Right atrium auricular region (tissue), 2 donors: ENCODE measurements at regions not wholly inside any gene's neighbourhood (a gene's known extent, or its start where the extent isn't known, plus 50 kb on each side); places are given as distances from the start of the nearest gene placed in this dataset.
"Not testable (repeated sequence)": the region's sequence is repeated elsewhere in the genome, so short reads cannot be mapped to it uniquely, and the experiment has no call there.

Experiments
- DNase-seq: peaks from one replicate; pipeline ENCODE4 v3.0.0-alpha.2; 2019; ENCODE audit warnings: low spot score
- H3K27ac ChIP-seq, 2 donors: fragments of 200-600 bp; sonication (generic); 1 replicate in 1 of 2; 2 replicates in 1 of 2; pipeline ENCODE4 v1.5.1; 2016 to 2019
- H3K27me3 ChIP-seq, 2 donors: fragments of 200-600 bp; sonication (generic); one replicate each; pipeline versions ENCODE4 v1.5.1 to v1.6.0; 2017 to 2019
- H3K36me3 ChIP-seq: fragments of 200-600 bp; sonication (generic); one replicate; pipeline ENCODE4 v1.5.1; 2016
- H3K4me1 ChIP-seq, 2 donors: fragments of 200-600 bp; sonication (generic); one replicate each; pipeline versions ENCODE4 v1.5.1 to v1.6.0; 2017 to 2019
- H3K4me3 ChIP-seq, 2 donors: fragments of 200-600 bp; sonication (generic); 1 replicate in 1 of 2; 2 replicates in 1 of 2; pipeline ENCODE4 v1.5.1; 2017 to 2019; ENCODE audit warnings: mild to moderate bottlenecking in 1 of 2, moderate library complexity in 1 of 2
- H3K9me3 ChIP-seq, 2 donors: fragments of 200-600 bp; sonication (generic); one replicate each; pipeline ENCODE4 v1.5.1; 2019
- TF ChIP-seq, protein P1 (sequence below), 2 donors: fragments of 200-600 bp; sonication (generic); IDR thresholded peaks; one replicate each; pipeline ENCODE4 v1.5.1; 2019; ENCODE audit warnings: antibody characterized with exemption in 2 of 2

DNA sequence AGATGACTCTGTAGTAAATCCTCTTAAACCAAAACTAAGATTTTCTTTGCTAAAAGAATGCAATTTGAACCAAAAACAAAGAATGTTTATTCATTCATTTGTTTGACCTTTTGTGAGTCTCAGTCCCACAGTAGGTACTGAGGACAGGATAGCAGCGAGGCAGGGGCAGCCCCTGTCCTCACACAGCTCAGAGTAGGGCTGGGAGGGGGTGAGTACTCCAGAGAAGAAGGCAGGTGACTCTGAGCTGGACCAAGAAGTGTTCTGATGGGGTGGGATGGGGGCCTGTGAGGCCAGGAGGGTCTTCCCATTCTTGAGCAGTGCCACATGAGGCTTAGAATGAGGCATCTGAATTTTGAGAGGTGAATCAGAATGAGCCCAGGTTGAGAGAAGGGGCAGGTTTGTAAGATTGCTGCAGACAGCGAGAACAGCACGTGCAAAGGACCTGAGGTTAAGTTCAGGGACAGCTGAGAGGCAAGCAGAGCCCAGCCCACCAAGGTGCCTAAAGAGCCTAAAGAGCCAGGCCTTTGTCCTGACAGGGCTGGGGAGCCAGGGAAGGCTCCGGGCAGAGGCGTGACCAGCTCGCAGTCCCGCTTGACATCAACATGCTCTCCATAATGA lies 56.9 kb upstream of the CHST15 start:
- Histone ChIP-seq H3K36me3 (no peaks in the 10 kb centered on the region), H3K9me3 (no peaks in the 10 kb centered on the region), H3K27me3 (no peaks in the 10 kb centered on the region), H3K4me3 (no peak overlapping the region), H3K27ac (no peak overlapping the region), H3K4me1 (peaks cover 0 to 26% of the 10 kb centered on the region in 2 donors)
- TF ChIP-seq, protein P1, sequence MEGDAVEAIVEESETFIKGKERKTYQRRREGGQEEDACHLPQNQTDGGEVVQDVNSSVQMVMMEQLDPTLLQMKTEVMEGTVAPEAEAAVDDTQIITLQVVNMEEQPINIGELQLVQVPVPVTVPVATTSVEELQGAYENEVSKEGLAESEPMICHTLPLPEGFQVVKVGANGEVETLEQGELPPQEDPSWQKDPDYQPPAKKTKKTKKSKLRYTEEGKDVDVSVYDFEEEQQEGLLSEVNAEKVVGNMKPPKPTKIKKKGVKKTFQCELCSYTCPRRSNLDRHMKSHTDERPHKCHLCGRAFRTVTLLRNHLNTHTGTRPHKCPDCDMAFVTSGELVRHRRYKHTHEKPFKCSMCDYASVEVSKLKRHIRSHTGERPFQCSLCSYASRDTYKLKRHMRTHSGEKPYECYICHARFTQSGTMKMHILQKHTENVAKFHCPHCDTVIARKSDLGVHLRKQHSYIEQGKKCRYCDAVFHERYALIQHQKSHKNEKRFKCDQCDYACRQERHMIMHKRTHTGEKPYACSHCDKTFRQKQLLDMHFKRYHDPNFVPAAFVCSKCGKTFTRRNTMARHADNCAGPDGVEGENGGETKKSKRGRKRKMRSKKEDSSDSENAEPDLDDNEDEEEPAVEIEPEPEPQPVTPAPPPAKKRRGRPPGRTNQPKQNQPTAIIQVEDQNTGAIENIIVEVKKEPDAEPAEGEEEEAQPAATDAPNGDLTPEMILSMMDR (IDR thresholded peaks at IDR 0.05), result no peak
- no peak for DNase-seq

DNA sequence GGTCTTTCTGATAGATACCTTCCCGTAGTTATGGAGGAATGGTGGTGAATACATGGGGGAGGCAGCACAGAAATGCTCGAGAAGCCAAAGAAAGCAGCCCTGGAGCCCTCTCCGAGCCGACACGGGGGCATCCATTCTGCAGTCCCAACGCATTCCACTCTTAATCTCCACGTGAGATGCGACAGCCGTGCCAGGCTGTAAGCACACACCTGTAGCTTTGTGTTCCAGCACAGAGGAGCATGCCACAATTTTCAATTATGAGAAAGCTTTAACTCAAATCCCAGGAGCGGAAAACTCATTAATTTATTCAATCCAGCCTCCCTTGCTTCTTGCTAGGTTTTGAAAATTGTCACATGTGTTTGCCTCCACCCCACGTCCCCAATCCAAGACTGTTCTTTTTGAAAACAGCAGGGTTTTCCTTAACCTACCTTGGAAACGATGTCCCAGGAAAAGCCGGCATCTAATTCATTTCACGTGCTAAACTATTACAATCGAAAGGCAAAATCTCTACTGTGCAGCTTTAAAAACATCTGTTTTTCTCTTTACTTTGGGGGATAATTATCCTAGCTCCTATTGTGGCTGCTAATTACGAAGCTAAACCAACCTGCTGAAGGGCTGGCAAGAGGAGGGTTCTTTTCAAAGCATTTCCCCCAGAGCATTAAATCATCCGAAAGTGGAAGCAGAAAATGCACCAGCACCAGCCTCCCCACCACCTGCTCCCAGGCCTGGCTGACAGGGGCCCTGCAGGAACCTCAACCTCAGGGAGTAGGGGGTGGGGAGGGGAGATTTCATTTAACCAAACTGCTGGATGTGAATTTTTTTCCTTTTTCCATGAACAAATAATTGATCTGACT lies 56.0 kb upstream of the CHST15 start:
- TF ChIP-seq, protein P1 (IDR thresholded peaks at IDR 0.05), result no peak
- Histone ChIP-seq H3K4me3 (no peak overlapping the region), H3K36me3 (no peaks in the 10 kb centered on the region), H3K27me3 (no peaks in the 10 kb centered on the region), H3K4me1 (peaks cover 0 to 26% of the 10 kb centered on the region in 2 donors), H3K9me3 (no peaks in the 10 kb centered on the region), H3K27ac (no peak overlapping the region)
- DNase-seq, result no peak

DNA sequence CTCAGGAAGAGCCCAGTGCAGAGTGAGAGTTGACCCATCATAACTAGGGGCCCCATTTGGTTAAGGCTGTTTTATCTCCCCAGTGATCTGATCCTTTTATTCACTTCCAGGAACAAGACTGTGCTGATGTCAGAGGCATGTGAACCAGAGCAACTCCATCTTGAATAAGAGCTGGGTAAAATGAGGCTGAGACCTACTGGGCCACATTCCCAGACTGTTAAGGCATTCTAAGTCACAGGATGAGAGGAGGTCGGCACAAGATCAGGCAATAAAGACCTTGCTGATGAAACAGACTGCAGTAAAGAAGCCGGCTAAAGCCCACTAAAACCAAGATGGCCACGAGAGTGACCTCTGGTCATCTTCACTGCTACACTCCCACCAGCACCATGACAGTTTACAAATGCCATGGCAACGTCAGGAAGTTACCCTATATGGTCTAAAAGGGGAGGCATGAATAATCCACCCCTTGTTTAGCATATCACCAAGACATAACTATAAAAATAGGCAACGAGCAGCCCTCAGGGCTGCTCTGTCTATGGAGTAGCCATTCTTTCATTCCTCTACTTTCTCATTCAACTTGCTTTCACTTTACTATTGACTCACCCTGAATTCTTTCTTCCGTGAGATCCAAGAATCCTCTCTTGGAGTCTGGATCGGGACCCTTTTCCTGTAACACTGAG lies 55.3 kb upstream of the CHST15 start:
- not testable (repeated sequence) for H3K9me3 ChIP-seq, H3K4me3 ChIP-seq, H3K27me3 ChIP-seq, DNase-seq, H3K27ac ChIP-seq, H3K36me3 ChIP-seq
- H3K4me1 ChIP-seq, result peaks cover 0 to 23% of the 10 kb centered on the region in 2 donors

DNA sequence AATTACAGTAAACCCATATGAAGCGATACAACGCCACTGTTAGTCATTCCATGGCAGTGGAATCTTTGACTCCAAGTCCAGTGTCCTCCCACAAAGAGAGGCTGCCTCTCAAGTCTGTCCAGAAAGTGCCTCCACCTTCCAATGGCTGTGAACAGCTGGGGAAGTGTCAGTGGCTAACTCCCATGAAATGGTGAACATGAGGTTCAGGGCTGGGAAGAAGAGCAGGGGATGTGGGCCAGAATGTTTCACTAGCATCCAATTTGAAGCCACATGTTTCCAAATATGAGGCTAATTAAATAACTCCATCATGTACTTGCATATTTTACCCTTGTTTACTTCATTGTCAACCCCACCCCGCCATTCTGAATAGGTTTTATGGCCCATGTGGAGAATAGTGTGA lies 53.1 kb upstream of the CHST15 start:
- H3K9me3 ChIP-seq, result no peaks in the 10 kb centered on the region
- TF ChIP-seq, protein P1 (IDR thresholded peaks at IDR 0.05), result no peak
- H3K27ac ChIP-seq, result no peak overlapping the region
- DNase-seq, result no peak
- peaks cover 0 to 4% of the 10 kb centered on the region in 2 donors for H3K4me1 ChIP-seq
- no peak overlapping the region for H3K4me3 ChIP-seq
- H3K36me3 ChIP-seq, result no peaks in the 10 kb centered on the region
- H3K27me3 ChIP-seq, result no peaks in the 10 kb centered on the region

DNA sequence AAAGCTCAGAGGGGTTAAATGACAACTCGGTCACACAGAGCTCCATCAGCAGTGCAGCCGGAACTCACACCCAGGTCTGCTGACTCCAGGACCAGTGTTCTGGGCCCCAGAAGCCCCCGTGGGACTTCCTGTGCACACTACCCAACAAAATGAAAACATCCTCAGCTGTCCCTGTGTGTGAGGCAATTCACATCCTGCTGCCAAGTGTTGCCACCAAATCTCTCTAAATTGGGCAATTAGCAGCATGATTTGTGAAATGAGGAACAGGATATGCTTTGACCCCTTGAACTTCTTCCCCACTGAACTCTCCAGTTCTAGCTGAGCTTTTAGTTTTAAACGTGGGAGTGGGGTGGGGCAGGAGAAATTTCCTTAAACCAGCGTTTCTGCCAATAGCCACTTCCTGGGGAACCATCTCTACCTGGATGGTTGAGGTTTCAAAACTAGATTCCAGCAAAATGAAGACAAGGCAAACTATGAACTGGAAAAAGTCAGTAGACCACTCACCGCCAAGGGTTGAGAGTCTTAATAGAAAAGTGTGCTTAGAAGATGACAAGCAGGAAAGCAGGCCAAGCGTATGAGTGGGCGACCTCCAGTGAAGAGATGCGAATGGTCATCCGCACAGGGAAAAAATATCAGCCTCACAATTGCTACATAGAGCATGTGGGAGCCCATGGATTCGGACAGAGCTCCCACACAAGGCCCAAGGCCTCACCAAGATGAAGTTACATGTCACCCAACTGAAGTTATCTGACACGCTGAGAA lies 51.9 kb upstream of the CHST15 start:
- H3K36me3 ChIP-seq, result no peaks in the 10 kb centered on the region
- peaks cover 0 to 10% of the 10 kb centered on the region in 2 donors for H3K9me3 ChIP-seq
- no peak overlapping the region for H3K27ac ChIP-seq
- no peaks in the 10 kb centered on the region for H3K27me3 ChIP-seq
- DNase-seq, result peak; percentile 81
- H3K4me3 ChIP-seq, result no peak overlapping the region
- TF ChIP-seq, protein P1 (IDR thresholded peaks at IDR 0.05), result no peak
- H3K4me1 ChIP-seq, result peaks cover 0 to 4% of the 10 kb centered on the region in 2 donors
